Colonic mucosa (tissue), 4 donors: ENCODE measurements at regions not wholly inside any gene's neighbourhood (a gene's known extent, or its start where the extent isn't known, plus 50 kb on each side); places are given as distances from the start of the nearest gene placed in this dataset.

Source experiments
- DNase-seq: peaks from one replicate; pipeline ENCODE4 v3.0.0-alpha.2; 2020
- H3K27ac ChIP-seq: fragments of 200-600 bp; one replicate; pipeline ENCODE4 v1.8.0; 2021
- H3K27me3 ChIP-seq: fragments of 200-600 bp; one replicate; pipeline ENCODE4 v1.8.0; 2021
- H3K36me3 ChIP-seq: fragments of 200-600 bp; one replicate; pipeline ENCODE4 v1.8.0; 2021
- H3K4me1 ChIP-seq: fragments of 200-600 bp; one replicate; pipeline ENCODE4 v1.8.0; 2021; ENCODE audit warnings: mild to moderate bottlenecking
- H3K4me3 ChIP-seq: fragments of 200-600 bp; one replicate; pipeline ENCODE4 v1.8.0; 2021
- H3K9ac ChIP-seq, 2 donors: one replicate each; pipeline ENCODE4 v1.7.0; 2013; ENCODE audit warnings: control low read depth in 2 of 2, low read depth in 2 of 2, low read length in 2 of 2
- H3K9me3 ChIP-seq: fragments of 200-600 bp; one replicate; pipeline ENCODE4 v1.8.0; 2021
- intact Hi-C: fragments of 100-400 bp; cut with DNase I; formaldehyde crosslinking; loops from one replicate; pipeline ENCODE4 v1.14.1; 2022
- TF ChIP-seq, protein P1 (sequence below): fragments of 200-600 bp; IDR thresholded peaks from one replicate; pipeline ENCODE4 v1.8.0; 2022; ENCODE audit warnings: antibody characterized with exemption, mild to moderate bottlenecking
- donor health status: healthy.
- donor health status: DM: no; HTN: no; CAD: no.
- donor health status: DM: no; HTN: no; CAD: no.

DNA sequence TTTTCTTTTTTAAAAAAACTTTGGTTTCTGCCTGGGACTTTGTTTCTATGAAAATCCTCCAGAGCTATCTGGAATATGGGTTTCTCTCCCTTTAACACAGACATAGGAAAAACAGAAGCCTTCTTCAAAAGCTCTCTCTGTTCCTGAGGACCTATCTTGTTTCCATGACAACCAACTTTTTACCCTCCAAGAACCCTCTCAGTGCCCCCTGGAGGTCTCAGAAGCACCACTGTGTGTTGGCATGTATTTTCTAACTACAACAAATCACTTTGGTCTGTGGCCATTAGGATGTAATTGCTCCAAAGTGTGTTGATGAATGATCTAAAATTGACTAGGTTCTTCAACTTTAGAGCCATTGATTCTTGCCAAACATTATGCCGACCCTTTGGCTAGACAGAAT is 1331.6 kb downstream of the ADGRL3 start:
- H3K36me3 ChIP-seq: no peaks in the 10 kb centered on the region
- no peak overlapping the region for H3K27ac ChIP-seq
- H3K27me3 ChIP-seq: no peaks in the 10 kb centered on the region
- TF ChIP-seq, protein P1, sequence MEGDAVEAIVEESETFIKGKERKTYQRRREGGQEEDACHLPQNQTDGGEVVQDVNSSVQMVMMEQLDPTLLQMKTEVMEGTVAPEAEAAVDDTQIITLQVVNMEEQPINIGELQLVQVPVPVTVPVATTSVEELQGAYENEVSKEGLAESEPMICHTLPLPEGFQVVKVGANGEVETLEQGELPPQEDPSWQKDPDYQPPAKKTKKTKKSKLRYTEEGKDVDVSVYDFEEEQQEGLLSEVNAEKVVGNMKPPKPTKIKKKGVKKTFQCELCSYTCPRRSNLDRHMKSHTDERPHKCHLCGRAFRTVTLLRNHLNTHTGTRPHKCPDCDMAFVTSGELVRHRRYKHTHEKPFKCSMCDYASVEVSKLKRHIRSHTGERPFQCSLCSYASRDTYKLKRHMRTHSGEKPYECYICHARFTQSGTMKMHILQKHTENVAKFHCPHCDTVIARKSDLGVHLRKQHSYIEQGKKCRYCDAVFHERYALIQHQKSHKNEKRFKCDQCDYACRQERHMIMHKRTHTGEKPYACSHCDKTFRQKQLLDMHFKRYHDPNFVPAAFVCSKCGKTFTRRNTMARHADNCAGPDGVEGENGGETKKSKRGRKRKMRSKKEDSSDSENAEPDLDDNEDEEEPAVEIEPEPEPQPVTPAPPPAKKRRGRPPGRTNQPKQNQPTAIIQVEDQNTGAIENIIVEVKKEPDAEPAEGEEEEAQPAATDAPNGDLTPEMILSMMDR: no peak
- H3K4me3 ChIP-seq: no peak overlapping the region
- H3K9ac ChIP-seq: no peak overlapping the region
- no peak for DNase-seq
- no peaks in the 10 kb centered on the region for H3K9me3 ChIP-seq
- H3K4me1 ChIP-seq: no peaks in the 10 kb centered on the region
- intact Hi-C loops: no loop called here

DNA sequence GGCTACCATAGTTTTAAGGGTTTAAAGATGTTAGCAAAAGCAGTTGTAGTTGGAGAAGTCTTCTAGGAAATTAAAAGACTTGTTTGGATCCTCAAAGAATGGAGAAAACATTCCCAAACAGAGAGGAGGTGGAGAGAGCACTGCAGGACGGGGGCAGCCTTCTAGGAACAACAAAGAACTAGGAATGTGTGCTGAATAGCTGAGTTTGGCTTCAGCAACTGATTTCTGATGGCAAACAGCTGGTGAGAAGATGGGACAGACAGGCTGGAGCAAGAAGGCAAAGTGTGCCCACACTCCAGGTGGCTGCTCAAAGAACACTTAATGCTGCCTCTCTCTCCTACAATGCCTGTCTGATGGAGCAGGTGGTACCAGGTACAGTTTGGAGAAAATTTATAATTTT is 1331.1 kb downstream of the ADGRL3 start:
- no peak for DNase-seq
- no peaks in the 10 kb centered on the region for H3K4me1 ChIP-seq
- no peak overlapping the region for H3K4me3 ChIP-seq
- no peak overlapping the region for H3K27ac ChIP-seq
- no peaks in the 10 kb centered on the region for H3K9me3 ChIP-seq
- intact Hi-C loops: no loop called here
- no peaks in the 10 kb centered on the region for H3K27me3 ChIP-seq
- TF ChIP-seq, protein P1: no peak
- H3K9ac ChIP-seq: no peak overlapping the region
- H3K36me3 ChIP-seq: no peaks in the 10 kb centered on the region

DNA sequence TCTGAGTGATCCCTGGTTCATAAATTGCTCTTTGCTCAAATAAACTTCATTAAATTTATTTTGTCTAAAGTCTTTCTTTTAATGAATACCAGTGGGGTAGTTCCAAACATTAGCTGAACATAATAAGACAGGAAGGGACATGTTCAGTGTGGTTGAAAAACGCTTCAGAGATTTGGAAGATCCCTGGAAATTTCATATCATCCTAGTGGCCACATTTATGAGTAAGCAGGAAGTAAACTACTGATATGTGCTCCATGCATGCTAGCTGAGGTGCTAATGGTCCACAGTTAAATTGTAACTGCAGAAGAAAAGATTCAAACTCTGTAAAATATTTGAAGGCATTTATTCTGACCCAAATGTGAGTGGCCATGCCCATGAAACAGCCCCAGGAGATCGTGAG is 1328.7 kb downstream of the ADGRL3 start:
- Histone ChIP-seq H3K4me3 (no peak overlapping the region), H3K9ac (no peak overlapping the region), H3K9me3 (no peaks in the 10 kb centered on the region), H3K4me1 (no peaks in the 10 kb centered on the region), H3K27me3 (no peaks in the 10 kb centered on the region), H3K36me3 (no peaks in the 10 kb centered on the region), H3K27ac (no peak overlapping the region)
- intact Hi-C loops: no loop called here
- no peak for DNase-seq
- TF ChIP-seq, protein P1: no peak

DNA sequence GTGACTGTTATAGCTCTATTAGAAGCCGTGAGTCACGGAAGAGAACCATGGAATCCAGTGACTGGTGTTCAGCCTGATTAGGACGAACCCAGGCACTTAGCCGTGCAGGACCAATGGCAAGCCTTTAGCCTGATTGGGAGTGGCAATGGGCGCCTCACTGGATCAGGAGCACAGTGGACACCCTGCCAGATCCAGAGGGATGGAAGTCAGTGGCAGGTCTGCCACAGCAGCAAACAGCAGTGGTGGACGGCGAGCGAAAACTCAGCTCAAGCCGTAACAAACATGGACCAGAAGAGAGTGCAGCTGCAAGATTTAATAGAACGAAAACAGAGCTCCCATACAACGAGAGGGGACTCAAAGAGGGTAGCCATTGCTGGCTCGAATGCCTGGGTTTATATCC is 1326.5 kb downstream of the ADGRL3 start:
- intact Hi-C loops: no loop called here
- Histone ChIP-seq H3K36me3 (no peaks in the 10 kb centered on the region), H3K27ac (no peak overlapping the region), H3K9ac (no peak overlapping the region), H3K27me3 (no peaks in the 10 kb centered on the region), H3K9me3 (no peaks in the 10 kb centered on the region), H3K4me3 (no peak overlapping the region), H3K4me1 (no peaks in the 10 kb centered on the region)
- TF ChIP-seq, protein P1: no peak
- DNase-seq: no peak

- Histone ChIP-seq H3K27me3 (no peaks in the 10 kb centered on the region), H3K4me3 (no peak overlapping the region), H3K27ac (no peak overlapping the region), H3K9me3 (no peaks in the 10 kb centered on the region), H3K9ac (no peak overlapping the region), H3K4me1 (no peaks in the 10 kb centered on the region), H3K36me3 (no peaks in the 10 kb centered on the region)
- TF ChIP-seq, protein P1: no peak
- intact Hi-C loops: no loop called here
- DNase-seq: no peak
Measured at GRCh38 chr4:62523256-62523655, 1323.1 kb downstream of the ADGRL3 start.

GRCh38 chr4:62522273-62522672 is 1322.1 kb downstream of the ADGRL3 start:
- no peak overlapping the region for H3K27ac ChIP-seq
- H3K9ac ChIP-seq: no peak overlapping the region
- no peak overlapping the region for H3K4me3 ChIP-seq
- TF ChIP-seq, protein P1: no peak
- intact Hi-C loops: no loop called here
- H3K27me3 ChIP-seq: no peaks in the 10 kb centered on the region
- no peaks in the 10 kb centered on the region for H3K4me1 ChIP-seq
- no peaks in the 10 kb centered on the region for H3K9me3 ChIP-seq
- H3K36me3 ChIP-seq: no peaks in the 10 kb centered on the region
- DNase-seq: no peak
